DOHH2 (cell line): ENCODE measurements at regions not wholly inside any gene's neighbourhood (a gene's known extent, or its start where the extent isn't known, plus 50 kb on each side); places are given as distances from the start of the nearest gene placed in this dataset.

Source experiments
- EZH2phosphoT487 ChIP-seq: fragments of 200-600 bp; sonication (generic); IDR thresholded peaks from 2 replicates; pipeline ENCODE4 v1.6.1; 2017; ENCODE audit warnings: borderline replicate concordance, mild to moderate bottlenecking, antibody characterized with exemption, low read length, moderate library complexity, mixed read lengths
- TF ChIP-seq, protein P1 (sequence below): fragments of 200-600 bp; sonication (generic); IDR thresholded peaks from one replicate; pipeline ENCODE4 v1.5.1; 2014; ENCODE audit warnings: antibody characterized with exemption, mild to moderate bottlenecking, low read depth, low read length; ENCODE audit not compliant: poor library complexity, severe bottlenecking

DNA sequence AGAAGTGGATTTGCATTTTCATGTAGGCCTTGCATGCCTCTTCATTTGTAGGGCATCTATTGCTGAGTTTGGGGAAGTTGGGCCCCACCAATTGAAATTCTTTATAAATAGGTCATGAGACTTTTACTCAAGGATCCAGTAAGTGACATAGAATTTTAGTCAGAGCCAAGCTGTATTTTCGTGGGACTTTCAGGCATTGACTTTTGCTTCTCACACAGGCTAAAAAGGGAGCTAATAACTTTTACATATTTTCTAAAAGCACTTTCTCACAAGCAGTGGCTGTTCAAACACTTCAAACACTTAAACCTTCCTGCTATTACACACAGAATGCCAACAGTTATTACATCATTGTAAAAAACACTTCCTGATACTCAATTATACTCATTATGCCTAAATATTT is 260.5 kb downstream of the MSRB3 start:
- TF ChIP-seq, protein P1, sequence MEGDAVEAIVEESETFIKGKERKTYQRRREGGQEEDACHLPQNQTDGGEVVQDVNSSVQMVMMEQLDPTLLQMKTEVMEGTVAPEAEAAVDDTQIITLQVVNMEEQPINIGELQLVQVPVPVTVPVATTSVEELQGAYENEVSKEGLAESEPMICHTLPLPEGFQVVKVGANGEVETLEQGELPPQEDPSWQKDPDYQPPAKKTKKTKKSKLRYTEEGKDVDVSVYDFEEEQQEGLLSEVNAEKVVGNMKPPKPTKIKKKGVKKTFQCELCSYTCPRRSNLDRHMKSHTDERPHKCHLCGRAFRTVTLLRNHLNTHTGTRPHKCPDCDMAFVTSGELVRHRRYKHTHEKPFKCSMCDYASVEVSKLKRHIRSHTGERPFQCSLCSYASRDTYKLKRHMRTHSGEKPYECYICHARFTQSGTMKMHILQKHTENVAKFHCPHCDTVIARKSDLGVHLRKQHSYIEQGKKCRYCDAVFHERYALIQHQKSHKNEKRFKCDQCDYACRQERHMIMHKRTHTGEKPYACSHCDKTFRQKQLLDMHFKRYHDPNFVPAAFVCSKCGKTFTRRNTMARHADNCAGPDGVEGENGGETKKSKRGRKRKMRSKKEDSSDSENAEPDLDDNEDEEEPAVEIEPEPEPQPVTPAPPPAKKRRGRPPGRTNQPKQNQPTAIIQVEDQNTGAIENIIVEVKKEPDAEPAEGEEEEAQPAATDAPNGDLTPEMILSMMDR, result no peak
- no peak for TF ChIP-seq EZH2phosphoT487
